GM12892 (cell line): ENCODE measurements at regions not wholly inside any gene's neighbourhood (a gene's known extent, or its start where the extent isn't known, plus 50 kb on each side); places are given as distances from the start of the nearest gene placed in this dataset.

Source experiments
- DNase-seq: peaks from one replicate; pipeline ENCODE4 v3.0.0; 2011; ENCODE audit not compliant: insufficient read length
- FAIRE-seq: peaks from 2 replicates; lab custom pipeline; 2011; peaks lifted over from hg19 to GRCh38; lab: Jason Lieb, UNC
- POLR2A ChIP-seq: IDR thresholded peaks from 2 replicates; pipeline ENCODE4 v1.6.1; 2011; ENCODE audit warnings: low read depth, low read length, control low read depth
- POLR2AphosphoS5 ChIP-seq: IDR thresholded peaks from 2 replicates; pipeline ENCODE4 v1.6.1; 2011; ENCODE audit warnings: low read depth, low read length, control low read depth
- TAF1 ChIP-seq: IDR thresholded peaks from 2 replicates; pipeline ENCODE4 v1.6.1; 2011; ENCODE audit warnings: low read depth, mild to moderate bottlenecking, control low read depth, low read length, borderline replicate concordance

DNA sequence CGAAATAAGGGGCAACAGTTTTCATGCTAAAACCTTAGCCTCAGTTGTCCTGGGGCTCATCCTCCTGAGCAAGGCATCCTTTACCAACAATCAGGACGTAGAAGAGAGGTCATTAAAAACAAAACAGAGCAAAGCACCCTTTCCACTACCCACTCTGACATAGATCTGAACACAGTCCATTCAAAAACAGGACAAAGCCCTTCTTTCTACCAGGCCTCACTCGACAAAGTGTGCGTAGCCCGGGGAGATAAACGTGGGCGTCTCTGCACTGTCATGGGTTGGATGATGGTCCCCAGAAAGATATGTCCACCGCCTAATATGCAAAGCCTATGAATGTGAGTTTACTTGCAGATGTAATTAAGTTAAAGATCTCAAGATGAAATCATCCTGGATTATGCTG is 60.6 kb upstream of the TAS2R1 start:
- DNase-seq (no peak), FAIRE-seq (no peak)
- TF ChIP-seq TAF1 (no peak), POLR2AphosphoS5 (no peak), POLR2A (no peak)

DNA sequence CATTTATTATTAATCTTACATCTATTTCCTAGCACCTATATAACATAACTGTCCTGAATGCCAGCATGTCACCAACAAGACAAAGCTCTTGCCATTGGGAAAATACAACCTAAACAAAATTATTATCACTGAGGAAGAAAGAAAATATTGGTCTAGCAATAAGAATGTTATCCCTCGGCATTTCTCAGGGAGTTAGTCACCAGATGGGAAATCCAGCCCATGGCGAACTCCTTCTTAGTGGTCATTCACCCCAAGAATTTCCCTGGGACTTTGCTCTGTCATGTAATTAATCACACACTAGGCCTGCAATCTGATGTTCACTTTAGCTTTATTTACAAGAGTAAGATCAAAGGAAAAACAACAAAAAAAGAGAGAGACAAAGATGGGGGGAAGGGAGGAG is 56.1 kb upstream of the TAS2R1 start:
- no peak for FAIRE-seq
- no peak for DNase-seq
- no peak for TF ChIP-seq TAF1
- TF ChIP-seq POLR2AphosphoS5 = no peak
- no peak for TF ChIP-seq POLR2A

DNA sequence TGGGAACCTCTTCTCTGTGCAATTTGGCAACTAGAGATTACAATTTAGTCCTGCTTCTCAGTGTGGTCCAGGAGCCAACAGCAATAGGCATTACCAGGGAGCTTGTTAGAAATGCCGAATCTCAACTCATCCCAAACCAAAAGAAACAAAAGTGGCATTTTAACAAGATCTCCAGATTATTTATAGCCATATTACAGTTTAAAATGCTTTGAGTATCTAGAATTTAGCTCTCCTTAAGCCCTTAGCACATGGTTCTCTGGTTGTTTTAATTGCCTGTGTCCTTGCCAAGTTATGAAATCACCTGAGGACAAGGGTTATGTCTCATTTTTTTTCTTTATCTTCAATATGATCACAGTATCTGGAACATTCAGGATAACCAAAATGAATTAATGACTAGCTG is 51.6 kb upstream of the TAS2R1 start:
- no peak for FAIRE-seq
- TF ChIP-seq POLR2AphosphoS5 (no peak), TAF1 (no peak)
- DNase-seq = no peak
